ENCODE measurements at regions not wholly inside any gene's neighbourhood (a gene's known extent, or its start where the extent isn't known, plus 50 kb on each side); places are given as distances from the start of the nearest gene placed in this dataset.

GRCh38 chr2:83915381-83915780 is 543.7 kb downstream of the SUCLG1 start:
- TF ChIP-seq CTCF (IDR thresholded peaks at IDR 0.05), result no peak
- no peak for TF ChIP-seq POLR2A (IDR thresholded peaks at IDR 0.05)

Measured in heart left ventricle (tissue), 13 donors.